Astrocyte of the cerebellum (primary cell): ENCODE measurements at regions not wholly inside any gene's neighbourhood (a gene's known extent, or its start where the extent isn't known, plus 50 kb on each side); places are given as distances from the start of the nearest gene placed in this dataset.

Source experiments
- DNase-seq: peaks from one replicate; pipeline ENCODE4 v3.0.0-alpha.2; 2011; ENCODE audit warnings: low read depth
- H3K4me3 ChIP-seq: 2 replicates; pipeline ENCODE4 v1.5.1; 2011; ENCODE audit warnings: mild to moderate bottlenecking, low read depth, low read length, moderate library complexity
- in situ Hi-C: cut with HindIII; loops from 2 replicates; pipeline ENCODE4 v1.10.0; 2017; ENCODE audit warnings: low sequenced_read_pairs
- TF ChIP-seq, protein P1 (sequence below): IDR thresholded peaks from 2 replicates; pipeline ENCODE4 v1.5.1; 2012; ENCODE audit warnings: low read length, low read depth, moderate library complexity, mild to moderate bottlenecking; ENCODE audit errors: missing control alignments

DNA sequence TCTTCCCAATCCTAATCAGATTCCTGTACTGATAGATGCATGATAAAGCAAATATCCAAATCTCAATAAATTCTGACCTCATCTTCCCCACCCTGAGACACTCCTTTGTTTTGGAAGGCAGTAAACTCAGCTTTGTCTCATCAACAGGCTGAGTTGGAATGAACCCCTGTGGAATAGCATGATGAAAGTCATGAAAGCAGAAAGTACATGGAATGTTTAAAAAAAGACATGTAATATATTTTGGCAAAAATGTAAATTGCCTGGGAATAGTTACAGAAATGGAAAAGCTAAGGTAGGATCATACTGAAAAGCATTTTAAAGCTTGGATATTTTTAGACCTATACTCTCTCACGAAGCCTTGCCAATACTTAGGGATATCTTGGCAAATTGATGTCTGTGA is 468.7 kb upstream of the CDH7 start:
- in situ Hi-C loops = no loop called here
- TF ChIP-seq, protein P1, sequence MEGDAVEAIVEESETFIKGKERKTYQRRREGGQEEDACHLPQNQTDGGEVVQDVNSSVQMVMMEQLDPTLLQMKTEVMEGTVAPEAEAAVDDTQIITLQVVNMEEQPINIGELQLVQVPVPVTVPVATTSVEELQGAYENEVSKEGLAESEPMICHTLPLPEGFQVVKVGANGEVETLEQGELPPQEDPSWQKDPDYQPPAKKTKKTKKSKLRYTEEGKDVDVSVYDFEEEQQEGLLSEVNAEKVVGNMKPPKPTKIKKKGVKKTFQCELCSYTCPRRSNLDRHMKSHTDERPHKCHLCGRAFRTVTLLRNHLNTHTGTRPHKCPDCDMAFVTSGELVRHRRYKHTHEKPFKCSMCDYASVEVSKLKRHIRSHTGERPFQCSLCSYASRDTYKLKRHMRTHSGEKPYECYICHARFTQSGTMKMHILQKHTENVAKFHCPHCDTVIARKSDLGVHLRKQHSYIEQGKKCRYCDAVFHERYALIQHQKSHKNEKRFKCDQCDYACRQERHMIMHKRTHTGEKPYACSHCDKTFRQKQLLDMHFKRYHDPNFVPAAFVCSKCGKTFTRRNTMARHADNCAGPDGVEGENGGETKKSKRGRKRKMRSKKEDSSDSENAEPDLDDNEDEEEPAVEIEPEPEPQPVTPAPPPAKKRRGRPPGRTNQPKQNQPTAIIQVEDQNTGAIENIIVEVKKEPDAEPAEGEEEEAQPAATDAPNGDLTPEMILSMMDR = no peak
- no peak overlapping the region for H3K4me3 ChIP-seq
- DNase-seq = no peak

DNA sequence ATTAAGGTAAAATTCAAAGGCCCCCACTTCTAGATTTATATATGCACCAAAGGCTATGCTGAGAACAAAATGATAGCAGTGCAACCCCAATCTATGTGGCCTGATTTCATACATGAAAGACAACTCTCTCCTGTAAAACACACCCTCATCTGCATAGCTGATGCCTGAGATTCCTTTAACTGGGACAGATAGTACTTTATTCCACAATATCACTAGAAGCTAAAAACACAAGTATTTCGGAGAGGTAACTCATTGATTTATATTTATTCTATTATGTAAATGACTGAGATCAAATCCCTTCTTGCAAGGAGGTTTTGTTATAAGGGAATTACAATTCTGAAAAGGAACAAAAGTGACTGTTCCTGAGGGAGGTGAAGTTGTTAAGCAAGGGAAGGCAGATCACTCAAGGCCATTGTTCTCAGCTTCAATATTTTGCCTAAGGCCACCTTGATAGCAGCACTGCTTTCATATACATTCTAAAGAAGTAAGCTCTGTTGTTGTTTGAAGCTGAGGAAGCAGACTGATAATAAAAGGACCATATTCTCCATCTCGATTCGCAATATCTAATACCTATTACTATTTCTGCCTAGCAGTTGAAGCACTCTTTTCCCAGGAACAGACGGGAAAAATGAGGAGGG is 471.0 kb upstream of the CDH7 start:
- in situ Hi-C loops = no loop called here
- TF ChIP-seq, protein P1 = no peak
- H3K4me3 ChIP-seq = no peak overlapping the region
- DNase-seq = no peak

DNA sequence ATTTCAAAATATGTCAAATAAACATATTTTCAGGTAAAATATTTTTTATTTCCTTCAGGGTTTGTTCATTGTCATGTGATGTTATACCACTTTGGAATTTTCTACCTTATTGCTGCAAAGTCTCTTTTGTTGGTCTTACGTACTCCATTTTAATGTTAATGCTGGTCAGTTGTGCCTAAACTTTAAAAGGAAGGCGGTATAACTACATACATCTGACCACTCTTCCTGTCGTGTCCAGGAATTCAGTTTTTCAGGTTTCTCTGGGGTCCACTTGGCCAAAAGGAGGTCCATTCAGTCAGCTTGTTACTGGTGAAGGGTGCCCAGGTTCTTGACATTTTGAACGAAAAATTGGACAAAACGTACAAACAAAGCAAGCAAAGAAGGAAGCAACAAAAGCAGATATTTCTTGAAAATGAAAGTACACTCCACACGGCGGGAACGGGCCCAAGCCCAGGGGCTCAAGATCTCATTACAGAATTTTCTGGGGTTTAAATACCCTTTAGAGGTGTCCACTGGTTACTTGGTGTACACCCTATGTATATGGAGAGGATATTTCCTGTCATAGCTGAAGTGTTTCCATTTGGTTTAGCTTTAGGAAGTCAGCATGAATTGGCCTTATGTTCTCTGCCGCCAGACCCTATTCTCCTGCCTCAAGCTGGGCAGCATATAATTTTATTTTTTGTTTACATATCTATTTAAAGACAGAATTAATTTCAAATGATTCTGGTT is 471.7 kb upstream of the CDH7 start:
- no peak overlapping the region for H3K4me3 ChIP-seq
- in situ Hi-C loops = no loop called here
- DNase-seq = no peak
- TF ChIP-seq, protein P1 = no peak

DNA sequence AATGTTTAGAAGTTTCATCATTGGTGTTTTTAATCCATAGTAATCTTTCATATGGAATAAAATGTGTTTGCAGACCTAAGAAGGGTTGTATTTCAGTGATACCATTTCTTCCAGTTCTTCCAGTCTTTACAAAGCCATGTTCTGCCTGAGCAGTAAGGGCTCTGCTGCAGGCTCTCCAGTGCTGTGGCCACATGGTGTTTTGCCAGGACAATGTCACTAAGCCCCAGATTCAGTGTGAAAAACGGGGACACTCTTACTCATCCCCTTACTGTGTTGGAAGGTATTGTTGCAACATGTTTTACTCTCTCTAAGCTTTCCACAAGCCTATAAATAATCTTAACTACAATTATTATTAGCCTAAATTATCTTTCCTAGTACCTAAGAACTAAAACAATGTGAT is 481.4 kb upstream of the CDH7 start:
- in situ Hi-C loops = no loop called here
- TF ChIP-seq, protein P1 = no peak
- no peak overlapping the region for H3K4me3 ChIP-seq
- no peak for DNase-seq

DNA sequence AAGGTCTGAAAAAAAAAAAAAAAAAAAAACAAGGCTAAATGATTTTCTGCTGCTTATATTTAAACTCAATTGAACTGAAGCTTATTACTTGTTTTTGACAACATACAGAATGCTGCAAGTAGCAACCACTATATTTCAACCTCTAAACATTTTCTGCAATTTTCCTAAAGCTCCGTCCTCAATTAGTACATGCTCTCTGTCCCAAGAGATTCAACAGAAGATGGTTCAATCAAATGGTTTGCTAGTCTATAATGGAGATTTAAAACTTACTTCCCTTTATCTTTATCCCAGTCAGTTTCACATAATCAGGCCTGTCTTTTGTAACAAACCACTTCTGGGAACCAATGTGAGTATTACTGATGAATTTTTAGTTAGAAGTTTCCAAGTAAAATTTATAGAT is 485.1 kb upstream of the CDH7 start:
- in situ Hi-C loops = no loop called here
- TF ChIP-seq, protein P1 = no peak
- H3K4me3 ChIP-seq = no peak overlapping the region
- DNase-seq = no peak

DNA sequence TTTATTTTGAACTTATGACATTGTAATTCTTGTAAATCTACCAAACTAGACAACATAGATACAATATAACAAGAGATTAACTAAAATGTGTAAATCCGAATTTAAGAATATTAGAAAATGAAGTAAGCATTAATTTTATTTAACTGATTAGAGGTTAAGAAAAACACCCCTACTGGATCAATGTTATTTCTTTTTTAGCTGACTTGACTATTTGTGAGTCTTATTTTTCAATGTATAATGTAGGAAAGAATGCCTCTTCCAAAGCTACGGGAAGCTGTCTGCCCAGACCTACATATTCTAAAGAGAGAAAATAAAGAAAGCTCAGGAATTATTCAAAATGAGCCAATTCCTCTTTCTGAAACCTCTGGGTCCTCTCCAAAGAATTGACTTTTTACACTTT is 490.8 kb upstream of the CDH7 start:
- DNase-seq = no peak
- TF ChIP-seq, protein P1 = no peak
- in situ Hi-C loops = no loop called here
- H3K4me3 ChIP-seq = no peak overlapping the region
